ENCODE measurements at regions not wholly inside any gene's neighbourhood (a gene's known extent, or its start where the extent isn't known, plus 50 kb on each side); places are given as distances from the start of the nearest gene placed in this dataset.

GRCh38 chr6:68527691-68528090 lies 107.4 kb upstream of the ADGRB3 start:
- TF ChIP-seq POLR2A (IDR thresholded peaks at IDR 0.05) (no peak), CTCF (IDR thresholded peaks at IDR 0.05) (no peak), POLR2AphosphoS5 (IDR thresholded peaks at IDR 0.05) (no peak)

All from prostate gland (tissue), 2 donors.